B cell (primary cell): ENCODE measurements at regions not wholly inside any gene's neighbourhood (a gene's known extent, or its start where the extent isn't known, plus 50 kb on each side); places are given as distances from the start of the nearest gene placed in this dataset.

Source experiments
- ATAC-seq: fragments of 200-7000 bp; cut with Tn5 transposase; one replicate; pipeline ENCODE4 v1.10.0; 2021; ENCODE audit warnings: low read depth, mild to moderate bottlenecking, moderate number of reproducible peaks, moderate library complexity
- CTCF ChIA-PET: fragments of 350-600 bp; sonication (Branson Sonifier 250); formaldehyde crosslinking; loops from one replicate; lab custom pipeline; 2021; ENCODE audit warnings: antibody characterized with exemption, inconsistent platforms; lab: Charles Lee
- POLR2A ChIA-PET: fragments of 350-600 bp; sonication (Branson Sonifier 250); formaldehyde crosslinking; loops from one replicate; lab custom pipeline; 2021; ENCODE audit warnings: antibody characterized with exemption; lab: Charles Lee
- DNase-seq: peaks from one replicate; pipeline ENCODE4 v3.0.0; 2013
- H2AFZ ChIP-seq: 2 replicates; pipeline ENCODE4 v1.6.1; 2012; ENCODE audit warnings: mild to moderate bottlenecking, low read depth, low read length; ENCODE audit not compliant: insufficient read depth, poor library complexity, severe bottlenecking
- H3K27ac ChIP-seq, 2 donors: 1 replicate in 1 of 2; 2 replicates in 1 of 2; pipeline ENCODE4 v1.5.1; 2012 to 2013; ENCODE audit warnings: low read length in 2 of 2, mild to moderate bottlenecking in 2 of 2, moderate library complexity in 1 of 2
- H3K27me3 ChIP-seq, 4 experiments: fragments of 200-600 bp in 1 of 4; sonication (generic) in 1 of 4; replicated peaks in 1 of 4; 1 replicate in 2 of 4; 2 replicates in 2 of 4; pipeline versions ENCODE4 v1.6.1 to v1.7.0; 2013 to 2016; ENCODE audit warnings: low read length in 3 of 4, mild to moderate bottlenecking in 2 of 4, mixed read lengths in 1 of 4, moderate library complexity in 1 of 4; ENCODE audit not compliant: insufficient read depth in 4 of 4, control insufficient read depth in 3 of 4; ENCODE audit errors: control extremely low read depth in 1 of 4
- H3K36me3 ChIP-seq, 2 experiments: replicated peaks in 1 of 2; 1 replicate in 1 of 2; 2 replicates in 1 of 2; pipeline versions ENCODE4 v1.6.1 to v1.7.1; 2013; ENCODE audit warnings: low read length in 1 of 2; ENCODE audit not compliant: insufficient read depth in 2 of 2, control insufficient read depth in 1 of 2; ENCODE audit errors: control extremely low read depth in 1 of 2, extremely low read depth in 1 of 2
- H3K4me1 ChIP-seq, 2 donors: fragments of 200-600 bp in 1 of 2; sonication (generic) in 1 of 2; 1 replicate in 1 of 2; 2 replicates in 1 of 2; pipeline versions ENCODE4 v1.5.1 to v1.6.1; 2013 to 2017; ENCODE audit warnings: low read length in 2 of 2; ENCODE audit not compliant: control insufficient read depth in 2 of 2, insufficient read depth in 2 of 2
- H3K4me2 ChIP-seq: replicated peaks from 2 replicates; pipeline ENCODE3; 2012; ENCODE audit warnings: mild to moderate bottlenecking, low read depth, low read length; ENCODE audit not compliant: poor library complexity, severe bottlenecking
- H3K4me3 ChIP-seq, 5 experiments: fragments of 200-600 bp in 1 of 5; sonication (generic) in 1 of 5; 1 replicate in 3 of 5; 2 replicates in 2 of 5; pipeline versions ENCODE4 v1.5.1 to v1.7.0; 2011 to 2016; ENCODE audit warnings: low read length in 4 of 5, mild to moderate bottlenecking in 4 of 5, low read depth in 2 of 5, control low read depth in 1 of 5, moderate library complexity in 1 of 5; ENCODE audit not compliant: insufficient read depth in 1 of 5; ENCODE audit errors: control extremely low read depth in 1 of 5, extremely low read depth in 1 of 5
- H3K79me2 ChIP-seq: fragments of 200-600 bp; sonication (generic); one replicate; pipeline ENCODE4 v1.6.0; 2016; ENCODE audit warnings: low read length; ENCODE audit not compliant: control insufficient read depth, insufficient read depth
- H3K9ac ChIP-seq: fragments of 200-600 bp; sonication (generic); 2 replicates; pipeline ENCODE4 v1.6.1; 2017; ENCODE audit warnings: mild to moderate bottlenecking, low read length, moderate library complexity
- H3K9me3 ChIP-seq, 3 donors: one replicate each; pipeline versions ENCODE4 v1.6.1 to v1.7.1; 2013; ENCODE audit warnings: low read length in 2 of 3; ENCODE audit not compliant: control insufficient read depth in 2 of 3, insufficient read depth in 1 of 3; ENCODE audit errors: control extremely low read depth in 1 of 3
- H4K20me1 ChIP-seq: 2 replicates; pipeline ENCODE4 v1.6.0; 2012; ENCODE audit warnings: mild to moderate bottlenecking, low read length; ENCODE audit not compliant: insufficient read depth, control insufficient read depth, poor library complexity, severe bottlenecking
- H3K27ac Mint-ChIP-seq: one replicate; pipeline ENCODE4 v1.8.0; 2021; ENCODE audit warnings: mixed read lengths
- H3K27me3 Mint-ChIP-seq: one replicate; pipeline ENCODE4 v1.8.0; 2021; ENCODE audit warnings: mixed read lengths
- H3K4me1 Mint-ChIP-seq: one replicate; pipeline ENCODE4 v1.8.0; 2021; ENCODE audit warnings: mixed read lengths
- H3K4me3 Mint-ChIP-seq: one replicate; pipeline ENCODE4 v1.8.0; 2021; ENCODE audit warnings: mixed read lengths
- H3K9me3 Mint-ChIP-seq: one replicate; pipeline ENCODE4 v1.8.0; 2022; ENCODE audit warnings: mixed read lengths; ENCODE audit not compliant: insufficient read depth
- EZH2 ChIP-seq: IDR thresholded peaks from 2 replicates; pipeline ENCODE4 v1.6.1; 2012; ENCODE audit warnings: borderline replicate concordance, low read depth, mild to moderate bottlenecking, moderate library complexity, low read length; ENCODE audit not compliant: insufficient read depth, poor library complexity, severe bottlenecking
- intact Hi-C: fragments of 100-400 bp; cut with micrococcal nuclease; formaldehyde crosslinking; loops from one replicate; pipeline ENCODE4 v1.10.0; 2022
- TF ChIP-seq, protein P1 (sequence below): fragments of 200-600 bp; IDR thresholded peaks from one replicate; pipeline ENCODE4 v1.8.0; 2022; ENCODE audit warnings: antibody characterized with exemption, mild to moderate bottlenecking

DNA sequence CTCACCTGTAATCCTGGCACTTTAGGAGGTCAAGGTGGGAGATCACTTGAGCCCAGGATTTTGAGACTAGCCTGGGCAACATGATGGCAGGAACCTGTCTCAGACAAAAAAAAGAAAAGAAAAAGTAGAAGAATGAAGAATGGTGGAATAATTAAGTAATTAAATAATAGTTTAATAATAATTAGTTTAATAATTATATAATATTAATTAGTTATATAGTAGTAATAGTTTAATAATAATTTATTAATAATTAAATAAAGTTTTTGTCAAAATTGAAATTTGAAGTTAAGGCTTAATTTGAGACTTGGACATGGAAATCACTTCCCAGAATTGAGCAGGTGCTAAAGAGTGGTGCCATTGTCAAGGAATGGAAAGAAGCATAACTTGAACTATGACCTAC lies 52.2 kb upstream of the ABCA12 start:
- no peak overlapping the region for H3K4me3 Mint-ChIP-seq
- Histone ChIP-seq H3K27ac (no peak overlapping the region), H2AFZ (no peak overlapping the region), H3K4me1 (no peaks in the 10 kb centered on the region), H3K4me3 (no peak overlapping the region), H3K79me2 (no peaks in the 10 kb centered on the region), H3K9me3 (no peaks in the 10 kb centered on the region), H3K36me3 (no peaks in the 10 kb centered on the region), H3K9ac (no peak overlapping the region), H3K27me3 (no peaks in the 10 kb centered on the region), H4K20me1 (no peaks in the 10 kb centered on the region), H3K4me2 (no peak overlapping the region)
- ATAC-seq (no peak), DNase-seq (no peak)
- no peaks in the 10 kb centered on the region for H3K4me1 Mint-ChIP-seq
- no peaks in the 10 kb centered on the region for H3K9me3 Mint-ChIP-seq
- H3K27ac Mint-ChIP-seq = no peak overlapping the region
- TF ChIP-seq, protein P1, sequence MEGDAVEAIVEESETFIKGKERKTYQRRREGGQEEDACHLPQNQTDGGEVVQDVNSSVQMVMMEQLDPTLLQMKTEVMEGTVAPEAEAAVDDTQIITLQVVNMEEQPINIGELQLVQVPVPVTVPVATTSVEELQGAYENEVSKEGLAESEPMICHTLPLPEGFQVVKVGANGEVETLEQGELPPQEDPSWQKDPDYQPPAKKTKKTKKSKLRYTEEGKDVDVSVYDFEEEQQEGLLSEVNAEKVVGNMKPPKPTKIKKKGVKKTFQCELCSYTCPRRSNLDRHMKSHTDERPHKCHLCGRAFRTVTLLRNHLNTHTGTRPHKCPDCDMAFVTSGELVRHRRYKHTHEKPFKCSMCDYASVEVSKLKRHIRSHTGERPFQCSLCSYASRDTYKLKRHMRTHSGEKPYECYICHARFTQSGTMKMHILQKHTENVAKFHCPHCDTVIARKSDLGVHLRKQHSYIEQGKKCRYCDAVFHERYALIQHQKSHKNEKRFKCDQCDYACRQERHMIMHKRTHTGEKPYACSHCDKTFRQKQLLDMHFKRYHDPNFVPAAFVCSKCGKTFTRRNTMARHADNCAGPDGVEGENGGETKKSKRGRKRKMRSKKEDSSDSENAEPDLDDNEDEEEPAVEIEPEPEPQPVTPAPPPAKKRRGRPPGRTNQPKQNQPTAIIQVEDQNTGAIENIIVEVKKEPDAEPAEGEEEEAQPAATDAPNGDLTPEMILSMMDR = no peak
- no peak for TF ChIP-seq EZH2
- no peaks in the 10 kb centered on the region for H3K27me3 Mint-ChIP-seq
- POLR2A ChIA-PET = no interaction called here
- intact Hi-C loops = no loop called here
- CTCF ChIA-PET = no interaction called here

DNA sequence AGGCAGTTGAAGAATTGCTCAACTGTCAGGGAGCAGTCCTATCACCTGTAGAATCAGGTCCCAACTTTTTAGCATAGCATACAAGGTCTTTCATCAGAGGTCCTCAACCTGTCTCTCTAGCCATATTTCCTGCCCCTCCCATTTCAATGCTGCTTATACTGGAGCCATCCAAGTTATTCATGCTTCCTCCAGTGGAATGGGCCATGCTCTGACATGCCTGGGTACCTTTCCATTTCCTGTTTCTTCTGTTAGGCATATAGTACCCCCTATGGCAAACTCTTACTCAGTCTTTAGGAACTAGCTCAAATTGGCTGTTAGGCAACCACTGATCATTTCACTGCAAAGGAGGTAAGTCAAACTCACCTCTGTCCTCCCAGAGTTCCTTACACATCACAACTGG lies 51.0 kb upstream of the ABCA12 start:
- Mint-ChIP-seq H3K27me3 (no peaks in the 10 kb centered on the region), H3K27ac (no peak overlapping the region), H3K4me1 (no peaks in the 10 kb centered on the region), H3K4me3 (no peak overlapping the region), H3K9me3 (no peaks in the 10 kb centered on the region)
- ATAC-seq = no peak
- no peak for DNase-seq
- intact Hi-C loops = no loop called here
- Histone ChIP-seq H3K36me3 (no peaks in the 10 kb centered on the region), H3K27me3 (no peaks in the 10 kb centered on the region), H3K9ac (no peak overlapping the region), H3K9me3 (no peaks in the 10 kb centered on the region), H2AFZ (no peak overlapping the region), H3K79me2 (no peaks in the 10 kb centered on the region), H3K4me1 (no peaks in the 10 kb centered on the region), H4K20me1 (no peaks in the 10 kb centered on the region), H3K27ac (no peak overlapping the region), H3K4me3 (no peak overlapping the region), H3K4me2 (no peak overlapping the region)
- ChIA-PET CTCF (no interaction called here), POLR2A (no interaction called here)
- TF ChIP-seq, protein P1 = no peak
- TF ChIP-seq EZH2 = no peak
